SH-SY5Y (cell line): ENCODE measurements at regions not wholly inside any gene's neighbourhood (a gene's known extent, or its start where the extent isn't known, plus 50 kb on each side); places are given as distances from the start of the nearest gene placed in this dataset.

ENCODE experiments used
- GATA2 ChIP-seq: IDR thresholded peaks from 2 replicates; pipeline ENCODE4 v1.6.1; 2011; ENCODE audit warnings: mild to moderate bottlenecking, low read depth, low read length
- GATA3 ChIP-seq: IDR thresholded peaks from 2 replicates; pipeline ENCODE4 v1.6.1; 2011; ENCODE audit warnings: low read depth, mild to moderate bottlenecking, low read length, moderate library complexity

DNA sequence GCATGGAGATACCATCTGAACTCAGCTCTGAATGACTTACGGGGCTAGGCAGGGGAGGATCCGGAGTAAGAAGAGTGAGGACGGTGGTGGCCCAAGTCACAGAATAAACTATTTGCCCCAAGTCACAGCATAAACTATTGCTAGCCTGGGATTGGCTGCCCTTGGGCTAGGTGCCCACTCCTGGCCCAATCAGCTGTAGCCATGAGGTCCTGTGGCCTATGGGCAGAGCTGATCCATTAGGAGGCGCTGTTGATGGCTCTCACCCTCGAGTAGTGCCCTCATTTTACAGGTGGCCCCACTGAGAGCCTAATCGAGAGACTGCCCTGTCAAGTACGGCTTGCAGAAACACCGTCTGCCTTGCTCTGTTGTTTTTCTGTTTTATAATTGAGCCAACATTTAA lies 62.3 kb upstream of the ZNF423 start:
- TF ChIP-seq GATA3: no peak
- TF ChIP-seq GATA2: no peak
